SIG-M5 treated with dmso at 0.1 percent for 504 hours (cell line): ENCODE measurements at regions not wholly inside any gene's neighbourhood (a gene's known extent, or its start where the extent isn't known, plus 50 kb on each side); places are given as distances from the start of the nearest gene placed in this dataset.

Experiments
- DNase-seq: peaks from one replicate; lab custom pipeline; 2025; ENCODE audit not compliant: unreplicated experiment; lab: John Stamatoyannopoulos, UW

- no peak for DNase-seq
Measured at GRCh38 chr15:93830221-93831080, 400.9 kb upstream of the MCTP2 start.

DNA sequence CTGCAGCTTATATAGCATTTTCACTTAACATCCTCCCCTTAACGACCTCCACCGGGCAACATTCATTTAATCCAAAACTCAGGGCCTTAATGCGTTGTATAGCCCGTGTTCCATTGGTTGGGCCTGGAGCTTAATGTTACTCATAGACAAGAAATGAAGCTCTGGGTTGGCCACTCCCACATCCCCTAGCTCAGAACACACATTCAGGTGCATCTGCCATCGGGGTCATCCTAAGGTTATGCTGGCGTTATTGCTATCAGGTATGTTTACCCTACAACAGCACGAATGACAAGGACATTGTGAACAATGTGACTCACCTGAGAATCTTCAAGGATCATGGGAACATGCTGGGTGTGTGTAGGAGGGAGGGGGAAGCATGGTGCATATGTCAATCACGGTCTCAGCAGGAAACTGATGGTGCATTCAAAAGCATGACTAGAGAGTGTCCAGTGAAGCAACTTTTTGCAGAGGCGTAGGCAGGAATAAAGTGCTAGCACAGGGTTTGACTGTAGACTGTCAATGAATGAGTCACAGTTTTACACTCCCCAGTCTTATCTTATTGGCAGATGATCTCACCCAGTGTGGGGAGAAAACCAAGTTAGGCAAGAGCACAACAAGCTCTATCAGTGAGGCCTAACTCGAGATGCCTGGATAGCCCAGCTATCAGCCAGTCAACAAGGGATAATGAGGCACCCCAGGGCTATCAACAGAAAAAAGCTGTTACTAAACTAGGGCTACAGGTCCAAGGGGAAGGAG is 402.1 kb upstream of the MCTP2 start:
- DNase-seq = peak; percentile 7

GRCh38 chr15:93826790-93827189 is 404.6 kb upstream of the MCTP2 start:
- no peak for DNase-seq

DNA sequence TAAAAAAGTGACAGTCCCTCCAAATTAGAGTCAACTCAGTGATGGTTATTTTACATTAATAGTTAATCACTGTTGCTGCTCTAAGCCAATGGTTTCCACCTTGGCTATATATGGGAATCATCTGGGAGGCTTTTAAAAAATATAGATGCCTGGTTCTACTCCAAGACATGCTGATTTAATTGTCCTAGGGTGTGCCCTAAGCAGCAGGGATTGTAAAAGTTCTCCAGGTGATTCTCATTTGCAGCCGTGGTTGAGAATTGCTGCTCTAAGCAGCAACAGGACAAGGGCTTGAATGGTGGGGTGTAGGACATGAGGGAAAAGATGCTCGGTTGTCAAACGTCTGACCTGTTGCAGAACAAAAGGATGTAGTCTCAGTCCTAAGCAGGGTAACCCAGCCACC is 405.1 kb upstream of the MCTP2 start:
- no peak for DNase-seq

DNA sequence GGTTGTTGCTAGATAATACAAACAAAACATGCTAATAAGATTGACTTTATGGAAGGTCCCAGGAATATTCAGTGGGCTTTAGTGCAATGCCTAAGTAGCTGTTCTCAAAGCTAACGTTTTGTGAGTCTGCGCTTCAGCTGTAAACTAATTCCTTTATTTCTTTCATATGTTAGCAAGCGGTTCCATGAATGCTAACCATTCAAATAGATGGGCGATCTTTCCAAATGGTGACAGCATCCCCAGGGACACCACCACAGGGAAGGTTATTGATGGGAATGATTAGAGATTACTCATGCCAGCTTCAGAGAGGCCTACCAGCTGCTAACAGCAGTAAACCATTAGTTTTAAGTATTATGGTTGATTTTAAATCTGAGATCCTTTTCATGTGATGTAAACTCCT is 405.7 kb upstream of the MCTP2 start:
- no peak for DNase-seq

DNA sequence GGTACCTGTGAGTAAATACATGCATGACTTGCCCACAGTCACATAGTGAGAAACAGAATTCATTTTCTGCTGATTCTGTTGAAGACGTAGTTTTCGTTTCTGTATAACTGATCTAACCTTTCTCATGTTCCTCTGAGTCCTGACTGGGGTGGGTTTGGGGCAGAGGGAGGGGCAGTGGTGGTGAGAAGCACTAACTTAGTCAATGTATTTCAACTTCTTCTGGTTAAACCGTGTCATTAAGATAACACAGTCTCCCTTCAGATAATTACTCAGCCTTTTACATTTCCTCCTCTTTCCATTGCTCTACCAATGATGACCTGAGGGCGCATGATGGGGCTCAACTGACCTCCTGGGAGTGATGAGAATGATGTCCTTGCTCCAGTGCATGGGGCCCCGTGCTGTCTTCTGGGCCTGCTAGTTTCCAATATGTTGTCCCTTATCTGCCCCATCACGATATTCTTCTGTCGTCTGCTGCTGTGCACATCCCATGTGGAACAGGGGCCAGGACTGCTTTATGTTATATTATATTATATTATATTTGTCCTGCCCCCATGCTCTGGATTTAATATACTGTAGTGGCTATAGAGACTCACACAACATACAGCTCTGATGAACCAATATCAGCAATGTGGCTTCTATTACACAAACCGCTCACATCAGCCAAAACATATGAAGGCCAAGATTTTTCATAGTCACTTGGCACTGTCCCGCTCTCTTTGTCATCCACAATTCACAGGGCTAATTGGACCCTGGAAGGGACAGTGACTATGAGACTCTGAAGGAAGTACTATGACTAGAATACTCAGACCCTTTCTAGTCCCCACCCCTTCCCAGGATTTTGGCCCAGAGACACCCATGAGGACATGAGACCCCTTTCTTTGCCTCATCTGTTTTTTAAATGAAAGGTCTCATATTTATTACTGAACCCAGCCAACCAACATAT is 407.1 kb upstream of the MCTP2 start:
- DNase-seq = no peak

GRCh38 chr15:93820566-93820965 is 410.8 kb upstream of the MCTP2 start:
- DNase-seq = no peak

GRCh38 chr15:93819826-93820225 is 411.5 kb upstream of the MCTP2 start:
- DNase-seq = no peak

DNA sequence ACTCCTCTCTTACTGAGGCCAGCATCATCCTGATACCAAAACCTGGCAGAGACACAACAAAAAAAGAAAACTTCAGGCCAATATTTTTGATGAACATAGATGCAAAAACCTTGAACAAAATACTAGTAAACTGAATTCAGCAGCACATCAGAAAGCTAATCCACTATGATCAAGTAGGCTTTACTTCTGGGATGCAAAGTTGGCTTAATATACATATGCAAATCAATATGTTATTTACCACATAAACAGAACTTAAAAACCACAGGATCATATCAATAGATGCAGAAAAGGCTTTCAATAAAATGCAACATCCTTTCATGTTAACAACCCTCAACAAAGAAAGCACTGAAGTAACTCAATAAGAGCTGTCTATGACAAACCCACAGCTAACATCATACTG is 414.5 kb upstream of the MCTP2 start:
- DNase-seq = no peak

DNA sequence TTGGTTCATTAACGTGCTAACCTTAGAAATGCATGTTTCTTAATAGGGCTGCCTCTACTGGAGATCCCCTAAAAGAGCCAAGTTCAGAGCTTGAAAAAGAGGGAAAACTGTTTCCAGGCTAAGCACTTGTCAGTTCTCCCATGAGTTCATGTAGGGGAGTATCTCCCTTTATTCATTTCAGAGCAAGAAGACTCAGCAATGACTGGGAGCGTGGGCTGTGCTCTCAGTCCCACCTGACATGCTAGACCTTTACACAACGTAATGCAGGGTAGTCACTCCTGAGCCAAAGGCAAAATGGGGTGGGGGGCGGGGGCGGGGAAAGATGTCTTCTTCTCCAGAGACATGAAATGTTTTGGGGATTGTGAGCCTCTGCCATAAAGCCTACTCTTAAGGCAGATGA is 420.1 kb upstream of the MCTP2 start:
- no peak for DNase-seq

DNA sequence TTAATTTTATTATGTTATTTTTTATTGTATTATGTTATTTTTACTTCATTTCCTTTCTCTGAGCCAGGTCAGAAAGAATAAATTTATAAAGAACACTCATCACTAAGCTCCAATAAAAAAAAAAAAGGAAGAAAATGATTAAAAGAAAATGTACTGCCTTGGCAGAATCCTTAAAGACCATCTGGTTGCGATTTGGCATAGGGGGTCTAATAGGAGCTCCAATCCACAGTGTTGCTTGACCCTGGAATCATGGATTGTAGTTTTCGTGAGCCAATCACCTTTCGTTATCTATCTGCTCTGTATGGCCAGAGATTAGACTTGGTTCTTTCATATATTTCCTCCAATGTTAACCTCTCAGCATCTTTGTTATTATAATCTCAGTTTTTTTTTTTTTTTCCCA is 421.8 kb upstream of the MCTP2 start:
- DNase-seq = no peak

DNA sequence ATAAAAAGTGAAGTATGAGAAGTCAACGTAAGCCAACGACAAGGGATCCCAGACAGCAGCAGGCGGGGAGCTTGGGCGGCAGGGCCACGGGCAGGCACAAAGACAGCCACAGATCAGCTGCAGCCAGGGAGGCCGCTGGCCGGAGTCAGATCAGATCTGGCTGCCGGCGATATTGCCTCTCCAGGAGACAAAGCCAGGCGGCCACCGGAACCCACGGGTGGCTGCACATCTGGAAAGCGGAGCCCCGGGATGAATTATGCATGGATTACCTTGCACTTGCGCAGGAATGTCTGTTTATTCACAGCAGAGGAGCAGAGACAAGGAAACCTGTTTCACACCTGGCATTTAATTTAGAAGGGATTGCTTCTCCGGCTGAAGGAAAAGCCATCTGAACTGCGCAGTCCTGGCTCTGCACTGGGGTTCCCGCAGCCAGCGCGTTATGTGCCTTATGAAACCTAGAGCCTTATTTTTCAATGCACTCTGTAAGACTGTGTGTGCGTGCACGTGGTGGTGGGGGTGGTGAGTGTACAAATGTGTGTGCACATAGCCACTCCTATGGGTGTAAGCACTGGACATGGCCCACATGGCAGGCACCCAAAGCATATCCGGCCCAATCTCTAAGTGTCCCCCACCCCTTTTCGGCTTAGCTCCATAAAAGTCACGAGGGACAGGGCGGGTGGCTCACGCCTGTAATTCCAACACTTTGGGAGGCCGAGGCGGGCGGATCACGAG is 427.8 kb upstream of the MCTP2 start:
- no peak for DNase-seq

DNA sequence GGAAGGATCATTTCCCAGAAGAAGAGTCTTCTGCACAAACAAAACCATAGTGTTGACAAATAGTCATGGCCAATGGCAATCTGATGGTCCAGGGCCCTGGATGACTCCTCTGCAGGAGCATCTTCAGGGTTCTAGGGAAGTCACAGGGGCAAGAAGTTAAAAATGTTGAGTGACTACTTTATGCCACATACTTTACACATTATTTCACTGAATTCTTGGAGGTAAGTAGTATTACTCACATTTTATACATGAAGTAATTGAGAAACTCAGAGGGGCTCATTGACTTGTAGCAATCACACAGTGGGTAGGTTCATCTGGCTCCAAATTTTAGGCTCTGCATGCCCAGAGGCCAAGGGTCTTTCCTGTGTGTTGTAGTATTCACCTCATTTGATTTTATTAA is 430.2 kb upstream of the MCTP2 start:
- DNase-seq = no peak

DNA sequence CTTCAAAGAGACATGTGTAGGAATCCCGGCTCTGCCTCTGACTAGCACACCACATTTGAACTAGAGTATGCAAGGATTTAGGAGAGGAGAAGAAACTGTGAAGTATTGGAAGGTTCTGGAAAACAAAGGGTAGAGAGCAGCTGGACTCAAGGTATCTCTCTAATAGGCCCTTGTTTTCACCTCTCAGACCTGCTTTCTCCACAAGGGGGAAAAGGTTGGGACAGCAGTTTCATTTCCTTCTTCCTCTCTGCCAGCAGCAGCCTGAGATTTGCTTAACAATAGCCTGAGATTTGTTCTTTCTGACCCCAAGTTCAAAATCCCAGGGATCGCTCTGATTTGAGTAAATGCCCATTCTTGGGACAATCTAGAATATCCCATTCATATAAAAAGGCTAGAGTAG is 430.6 kb upstream of the MCTP2 start:
- DNase-seq = no peak

DNA sequence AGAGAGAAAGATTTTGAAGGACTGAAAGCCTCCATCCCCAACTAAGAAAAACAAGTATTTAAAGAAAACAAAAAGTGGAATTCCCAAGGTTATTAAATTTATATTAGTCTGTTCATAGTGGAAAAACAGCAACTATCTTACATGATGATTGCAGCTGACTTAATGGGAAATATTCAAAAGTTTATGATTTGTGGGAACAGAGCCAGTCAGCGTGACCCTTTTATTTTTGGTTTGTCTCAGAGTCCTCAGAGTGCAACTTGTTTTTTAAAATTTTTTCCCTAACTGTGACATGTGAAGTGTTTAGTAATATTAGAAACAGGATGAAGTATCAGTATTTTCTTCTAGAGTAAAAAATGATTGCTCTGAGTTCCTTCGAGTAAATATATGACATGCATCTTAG is 441.9 kb upstream of the MCTP2 start:
- DNase-seq = no peak

DNA sequence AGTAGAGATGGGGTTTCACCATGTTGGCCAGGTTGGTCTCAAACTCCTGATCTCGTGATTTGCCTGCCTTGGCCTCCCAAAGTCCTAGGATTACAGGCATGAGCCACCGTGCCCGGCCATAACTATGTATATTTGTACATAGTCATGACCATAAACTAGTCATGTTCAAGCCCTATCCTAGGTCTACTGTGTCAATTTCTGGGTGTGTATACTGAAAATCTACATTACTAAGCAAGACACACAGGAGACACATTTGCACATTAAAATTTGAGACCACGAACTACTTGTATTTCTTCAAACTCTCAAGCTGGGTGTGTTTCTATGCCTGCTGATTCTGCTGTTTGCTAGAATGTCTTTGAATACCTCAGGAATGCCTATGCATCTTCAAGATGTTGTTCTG is 451.3 kb upstream of the MCTP2 start:
- no peak for DNase-seq

DNA sequence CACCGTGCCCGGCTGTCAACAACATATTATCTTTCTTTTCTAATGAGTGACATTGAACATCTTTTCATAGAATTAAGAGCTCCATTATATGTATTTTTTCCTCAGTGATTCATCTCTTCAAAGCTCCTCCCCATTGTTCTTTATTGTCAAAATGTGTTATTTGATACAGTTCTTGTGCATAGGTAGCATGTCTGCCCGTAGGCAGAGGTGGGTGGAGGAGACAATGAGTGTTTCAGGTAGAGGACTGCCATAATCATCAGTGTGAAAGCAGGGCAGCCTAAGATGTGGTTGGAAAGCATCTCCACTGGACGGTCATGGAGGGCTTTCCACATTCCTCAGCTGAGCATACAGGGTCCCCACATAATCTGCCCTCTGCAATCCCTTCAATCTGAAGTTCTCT is 452.0 kb upstream of the MCTP2 start:
- no peak for DNase-seq

- no peak for DNase-seq
Measured at GRCh38 chr15:93771196-93772030, 459.9 kb upstream of the MCTP2 start.

DNA sequence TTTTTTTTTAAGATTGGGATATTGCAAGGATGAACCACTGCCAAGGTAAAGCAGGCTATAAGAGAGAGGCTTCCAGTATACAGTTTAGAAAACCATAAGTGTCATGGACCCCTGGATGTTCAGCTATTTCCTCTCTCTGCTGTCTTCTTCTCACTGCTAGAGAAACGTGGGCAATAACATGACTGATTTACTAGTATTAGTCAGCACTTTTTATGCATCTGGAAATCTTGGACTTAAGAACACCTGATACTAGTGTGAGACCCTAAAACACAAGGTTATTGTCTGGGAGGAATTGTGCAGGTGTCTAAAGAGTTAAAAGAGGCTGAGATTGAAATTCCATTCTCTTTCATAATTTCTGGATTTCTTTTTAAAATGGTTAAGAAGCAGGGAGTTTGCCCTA is 460.6 kb upstream of the MCTP2 start:
- no peak for DNase-seq

DNA sequence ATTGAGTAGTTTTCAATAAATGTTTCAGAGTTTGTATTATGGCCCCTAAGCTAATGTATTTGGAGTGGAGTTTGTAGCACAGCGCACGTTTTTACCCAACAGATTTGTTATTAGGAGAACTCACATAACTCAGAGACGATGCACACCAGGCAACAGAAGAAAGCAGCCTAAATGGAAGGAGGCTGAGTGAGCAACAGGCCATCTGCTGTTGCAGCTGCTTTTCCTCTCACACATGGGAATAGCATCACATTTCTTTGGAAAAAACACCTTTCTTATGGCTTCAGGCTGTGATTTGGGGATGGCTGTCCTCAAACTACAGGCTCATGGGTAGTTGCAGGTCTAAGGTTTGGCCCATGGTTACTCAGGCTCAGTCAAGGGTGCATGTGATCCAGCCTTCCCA is 469.3 kb upstream of the MCTP2 start:
- DNase-seq = no peak
